Calu3 (cell line): ENCODE measurements at regions not wholly inside any gene's neighbourhood (a gene's known extent, or its start where the extent isn't known, plus 50 kb on each side); places are given as distances from the start of the nearest gene placed in this dataset.
A peak's percentile ranks its signal among the peaks of the same experiment; 100 is the strongest.
"Not testable (repeated sequence)": the region's sequence is repeated elsewhere in the genome, so short reads cannot be mapped to it uniquely, and the experiment has no call there.

Source experiments
- BruUV-seq: library from RNA; stranded (reverse); fragments of 400-500 nt; replicated peaks from 2 replicates; lab custom pipeline; 2021; lab: Mats Ljungman, UMichigan
- CTCF ChIA-PET: fragments of 300-600 bp; sonication (Branson Sonifier 250); formaldehyde crosslinking; loops from one replicate; lab custom pipeline; 2022; ENCODE audit warnings: antibody characterized with exemption; lab: Charles Lee
- DNase-seq: peaks from one replicate; pipeline ENCODE4 v3.0.0; 2022
- H3K27ac Mint-ChIP-seq: one replicate; pipeline ENCODE4 v1.8.0; 2022; ENCODE audit warnings: mixed read lengths; ENCODE audit not compliant: unreplicated experiment
- H3K27me3 Mint-ChIP-seq: one replicate; pipeline ENCODE4 v1.8.0; 2022; ENCODE audit warnings: mixed read lengths; ENCODE audit not compliant: unreplicated experiment
- H3K36me3 Mint-ChIP-seq: one replicate; pipeline ENCODE4 v1.8.0; 2022; ENCODE audit warnings: mild to moderate bottlenecking, moderate library complexity, mixed read lengths; ENCODE audit not compliant: insufficient read depth, unreplicated experiment
- H3K4me1 Mint-ChIP-seq: one replicate; pipeline ENCODE4 v1.8.0; 2022; ENCODE audit warnings: mild to moderate bottlenecking, low read depth, mixed read lengths; ENCODE audit not compliant: unreplicated experiment
- H3K4me3 Mint-ChIP-seq: one replicate; pipeline ENCODE4 v1.8.0; 2022; ENCODE audit warnings: mild to moderate bottlenecking, low read depth, moderate library complexity, mixed read lengths; ENCODE audit not compliant: unreplicated experiment
- H3K9me3 Mint-ChIP-seq: one replicate; pipeline ENCODE4 v1.8.0; 2022; ENCODE audit warnings: low read depth, mixed read lengths; ENCODE audit not compliant: unreplicated experiment
- intact Hi-C: fragments of 100-400 bp; cut with micrococcal nuclease; formaldehyde crosslinking; loops from one replicate; pipeline ENCODE4 v1.10.0; 2022; ENCODE audit not compliant: unreplicated experiment
- TF ChIP-seq, protein P1 (sequence below): fragments of 200-600 bp; IDR thresholded peaks from one replicate; pipeline ENCODE4 v1.8.0; 2022; ENCODE audit warnings: antibody characterized with exemption; ENCODE audit not compliant: unreplicated experiment

DNA sequence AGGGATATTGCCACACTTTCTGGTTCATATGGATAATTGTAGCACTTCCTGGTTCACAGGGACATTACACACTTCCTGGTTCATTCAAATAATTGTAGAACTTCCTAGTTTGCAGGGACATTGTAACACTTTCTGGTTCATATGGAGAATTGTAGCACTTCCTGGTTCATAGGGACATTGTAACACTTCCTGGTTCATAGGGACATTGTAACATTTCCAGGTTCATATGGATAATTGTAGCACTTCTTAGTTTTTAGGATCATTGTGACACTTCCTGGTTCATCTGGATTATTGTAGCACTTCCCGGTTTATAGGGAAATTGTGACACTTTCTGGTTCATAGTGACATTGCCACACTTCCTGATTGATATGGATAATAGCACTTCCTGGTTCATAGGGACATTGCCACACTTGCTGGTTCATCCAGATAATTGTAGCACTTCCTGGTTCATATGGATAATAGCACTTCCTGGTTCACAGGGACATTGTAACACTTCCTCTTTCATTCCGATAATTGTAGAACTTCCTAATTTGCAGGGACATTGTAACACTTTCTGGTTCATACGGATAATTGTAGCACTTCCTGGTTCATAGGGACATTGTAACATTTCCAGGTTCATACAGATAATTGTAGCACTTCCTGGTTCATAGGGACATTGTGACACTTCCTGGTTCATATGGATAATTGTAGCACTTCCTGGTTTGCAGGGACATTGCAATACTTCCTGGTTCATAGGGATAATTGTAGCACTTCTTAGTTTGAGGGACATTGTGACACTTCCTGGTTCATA, 59.2 kb upstream of the CD99 start:
- BruUV-seq, result no TSS peak
- Mint-ChIP-seq H3K4me1 (peaks cover 8% of the 10 kb centered on the region), H3K27me3 (no peaks in the 10 kb centered on the region), H3K36me3 (peaks cover 13% of the 10 kb centered on the region), H3K27ac (peak overlapping the region; percentile 87), H3K4me3 (no peak overlapping the region), H3K9me3 (peaks cover 4% of the 10 kb centered on the region)
- TF ChIP-seq, protein P1, sequence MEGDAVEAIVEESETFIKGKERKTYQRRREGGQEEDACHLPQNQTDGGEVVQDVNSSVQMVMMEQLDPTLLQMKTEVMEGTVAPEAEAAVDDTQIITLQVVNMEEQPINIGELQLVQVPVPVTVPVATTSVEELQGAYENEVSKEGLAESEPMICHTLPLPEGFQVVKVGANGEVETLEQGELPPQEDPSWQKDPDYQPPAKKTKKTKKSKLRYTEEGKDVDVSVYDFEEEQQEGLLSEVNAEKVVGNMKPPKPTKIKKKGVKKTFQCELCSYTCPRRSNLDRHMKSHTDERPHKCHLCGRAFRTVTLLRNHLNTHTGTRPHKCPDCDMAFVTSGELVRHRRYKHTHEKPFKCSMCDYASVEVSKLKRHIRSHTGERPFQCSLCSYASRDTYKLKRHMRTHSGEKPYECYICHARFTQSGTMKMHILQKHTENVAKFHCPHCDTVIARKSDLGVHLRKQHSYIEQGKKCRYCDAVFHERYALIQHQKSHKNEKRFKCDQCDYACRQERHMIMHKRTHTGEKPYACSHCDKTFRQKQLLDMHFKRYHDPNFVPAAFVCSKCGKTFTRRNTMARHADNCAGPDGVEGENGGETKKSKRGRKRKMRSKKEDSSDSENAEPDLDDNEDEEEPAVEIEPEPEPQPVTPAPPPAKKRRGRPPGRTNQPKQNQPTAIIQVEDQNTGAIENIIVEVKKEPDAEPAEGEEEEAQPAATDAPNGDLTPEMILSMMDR, result no peak
- DNase-seq, result no peak
- CTCF ChIA-PET, result no interaction called here
- intact Hi-C loops, result no loop called here

DNA sequence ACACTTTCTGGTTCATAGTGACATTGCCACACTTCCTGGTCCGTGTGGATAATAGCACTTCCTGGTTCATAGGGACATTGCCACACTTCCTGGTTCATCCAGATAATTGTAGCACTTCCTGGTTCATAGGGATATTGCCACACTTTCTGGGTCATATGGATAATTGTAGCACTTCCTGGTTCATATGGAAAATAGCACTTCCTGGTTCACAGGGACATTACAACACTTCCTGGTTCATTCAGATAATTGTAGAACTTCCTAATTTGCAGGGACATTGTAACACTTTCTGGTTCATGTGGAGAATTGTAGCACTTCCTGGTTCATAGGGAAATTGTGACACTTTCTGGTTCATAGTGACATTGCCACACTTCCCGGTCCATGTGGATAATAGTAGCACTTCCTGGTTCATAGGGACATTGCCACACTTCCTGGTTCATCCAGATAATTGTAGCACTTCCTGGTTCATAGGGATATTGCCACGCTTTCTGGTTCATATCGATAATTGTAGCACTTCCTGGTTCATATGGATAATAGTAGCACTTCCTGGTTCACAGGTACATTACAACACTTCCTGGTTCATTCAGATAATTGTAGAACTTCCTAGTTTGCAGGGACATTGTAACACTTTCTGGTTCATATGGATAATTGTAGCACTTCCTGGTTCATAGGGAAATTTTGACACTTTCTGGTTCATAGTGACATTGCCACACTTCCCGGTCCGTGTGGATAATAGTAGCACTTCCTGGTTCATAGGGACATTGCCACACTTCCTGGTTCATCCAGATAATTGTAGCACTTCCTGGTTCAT, 60.0 kb upstream of the CD99 start:
- peaks cover 21% of the 10 kb centered on the region for H3K36me3 Mint-ChIP-seq
- BruUV-seq, intact Hi-C loops, H3K27me3 Mint-ChIP-seq, H3K4me1 Mint-ChIP-seq, H3K9me3 Mint-ChIP-seq, DNase-seq, H3K27ac Mint-ChIP-seq, H3K4me3 Mint-ChIP-seq, CTCF ChIA-PET: not testable (repeated sequence)

DNA sequence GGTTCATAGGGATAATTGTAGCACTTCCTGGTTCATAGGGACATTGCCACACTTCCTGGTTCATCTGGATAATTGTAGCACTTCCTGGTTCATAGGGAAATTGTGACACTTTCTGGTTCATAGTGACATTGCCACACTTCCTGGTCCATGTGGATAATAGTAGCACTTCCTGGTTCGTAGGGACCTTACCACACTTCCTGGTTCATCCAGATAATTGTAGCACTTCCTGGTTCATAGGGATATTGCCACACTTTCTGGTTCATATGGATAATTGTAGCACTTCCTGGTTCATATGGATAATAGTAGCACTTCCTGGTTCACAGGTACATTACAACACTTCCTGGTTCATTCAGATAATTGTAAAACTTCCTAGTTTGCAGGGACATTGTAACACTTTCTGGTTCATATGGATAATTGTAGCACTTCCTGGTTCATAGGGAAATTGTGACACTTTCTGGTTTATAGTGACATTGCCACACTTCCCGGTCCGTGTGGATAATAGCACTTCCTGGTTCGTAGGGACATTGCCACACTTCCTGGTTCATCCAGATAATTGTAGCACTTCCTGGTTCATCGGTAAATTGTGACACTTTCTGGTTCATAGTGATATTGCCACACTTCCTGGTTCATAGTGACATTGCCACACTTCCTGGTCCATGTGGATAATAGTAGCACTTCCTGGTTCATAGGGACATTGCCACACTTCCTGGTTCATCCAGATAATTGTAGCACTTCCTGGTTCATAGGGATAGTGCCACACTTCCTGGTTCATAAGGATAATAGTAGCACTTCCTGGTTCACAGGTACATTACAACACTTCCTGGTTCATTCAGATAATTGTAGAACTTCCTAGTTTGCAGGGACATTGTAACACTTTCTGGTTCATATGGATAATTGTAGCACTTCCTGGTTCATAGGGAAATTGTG, 60.8 kb upstream of the CD99 start:
- intact Hi-C loops, CTCF ChIA-PET, DNase-seq, H3K4me1 Mint-ChIP-seq, H3K9me3 Mint-ChIP-seq, H3K27me3 Mint-ChIP-seq, BruUV-seq, H3K4me3 Mint-ChIP-seq: not testable (repeated sequence)
- Mint-ChIP-seq H3K36me3 (peaks cover 21% of the 10 kb centered on the region), H3K27ac (peak overlapping the region; percentile 36)

DNA sequence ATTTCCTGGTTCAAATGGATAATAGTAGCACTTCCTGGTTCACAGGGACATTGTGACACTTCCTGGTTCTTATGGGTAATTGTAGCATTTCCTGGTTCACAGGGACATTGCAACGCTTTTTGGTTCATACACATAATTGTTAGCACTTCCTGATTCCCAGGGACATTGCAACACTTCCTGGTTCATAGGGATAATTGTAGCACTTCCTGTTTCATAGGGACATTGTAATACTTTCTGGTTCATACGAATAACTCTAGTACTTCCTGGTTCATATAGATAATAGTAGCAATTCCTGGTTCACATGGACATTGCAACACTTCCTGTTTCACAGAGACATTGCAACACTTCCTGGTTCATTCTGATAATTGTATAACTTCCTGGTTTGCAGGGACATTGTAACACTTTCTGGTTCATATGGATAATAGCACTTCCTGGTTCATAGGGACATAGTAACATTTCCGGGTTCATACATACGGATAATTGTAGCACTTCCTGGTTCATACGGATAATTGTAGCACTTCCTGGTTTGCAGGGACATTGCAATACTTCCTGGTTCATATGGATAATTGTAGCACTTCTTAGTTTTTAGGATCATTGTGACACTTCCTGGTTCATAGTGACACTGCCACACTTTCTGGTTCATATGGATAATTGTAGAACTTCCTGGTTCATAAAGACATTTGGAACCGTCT, 61.6 kb upstream of the CD99 start:
- Mint-ChIP-seq H3K27me3 (no peaks in the 10 kb centered on the region), H3K9me3 (peaks cover 4% of the 10 kb centered on the region), H3K4me1 (peaks cover 8% of the 10 kb centered on the region), H3K36me3 (peaks cover 21% of the 10 kb centered on the region), H3K4me3 (no peak overlapping the region), H3K27ac (peak overlapping the region; percentile 36)
- TF ChIP-seq, protein P1, result no peak
- intact Hi-C loops, result no loop called here
- BruUV-seq, result no TSS peak
- CTCF ChIA-PET, result no interaction called here
- DNase-seq, result no peak
